ENCODE measurements at regions not wholly inside any gene's neighbourhood (a gene's known extent, or its start where the extent isn't known, plus 50 kb on each side); places are given as distances from the start of the nearest gene placed in this dataset.

GRCh38 chr9:119002491-119002890, 366.7 kb downstream of the BRINP1 start:
- TF ChIP-seq EZH2 (IDR thresholded peaks at IDR 0.05) (no peak), POLR2AphosphoS5 (IDR thresholded peaks at IDR 0.05; ENCODE audit: borderline replicate concordance, low read depth, low read length) (no peak)

All from SK-N-MC (cell line).